Central memory CD8-positive, alpha-beta T cell (primary cell): ENCODE measurements at regions not wholly inside any gene's neighbourhood (a gene's known extent, or its start where the extent isn't known, plus 50 kb on each side); places are given as distances from the start of the nearest gene placed in this dataset.

ENCODE experiments used
- ATAC-seq: fragments of 150-1000 bp; cut with Tn5 transposase; replicated peaks from 2 replicates; pipeline ENCODE4 v1.10.0; 2022; ENCODE audit warnings: mild to moderate bottlenecking, moderate FRiP score, moderate number of reproducible peaks; ENCODE audit not compliant: poor library complexity, severe bottlenecking; ENCODE audit errors: extremely low read depth
- DNase-seq, 2 donors: peaks; one replicate each; pipeline ENCODE4 v3.0.0; 2021; ENCODE audit warnings: low spot score in 2 of 2
- H3K27ac Mint-ChIP-seq: one replicate; pipeline ENCODE4 v1.8.0; 2022; ENCODE audit warnings: low read depth, mild to moderate bottlenecking, moderate library complexity, mixed read lengths
- H3K27me3 Mint-ChIP-seq: one replicate; pipeline ENCODE4 v1.8.0; 2022; ENCODE audit warnings: mixed read lengths
- H3K36me3 Mint-ChIP-seq: one replicate; pipeline ENCODE4 v1.8.0; 2022; ENCODE audit warnings: mild to moderate bottlenecking, moderate library complexity, mixed read lengths; ENCODE audit not compliant: insufficient read depth
- H3K4me1 Mint-ChIP-seq: one replicate; pipeline ENCODE4 v1.8.0; 2022; ENCODE audit warnings: mixed read lengths
- H3K4me3 Mint-ChIP-seq: one replicate; pipeline ENCODE4 v1.8.0; 2022; ENCODE audit warnings: mild to moderate bottlenecking, moderate library complexity, mixed read lengths
- H3K9me3 Mint-ChIP-seq: one replicate; pipeline ENCODE4 v1.8.0; 2022; ENCODE audit warnings: mixed read lengths

- H3K27me3 Mint-ChIP-seq = no peaks in the 10 kb centered on the region
- no peaks in the 10 kb centered on the region for H3K4me1 Mint-ChIP-seq
- H3K36me3 Mint-ChIP-seq = no peaks in the 10 kb centered on the region
- no peak overlapping the region for H3K4me3 Mint-ChIP-seq
- H3K9me3 Mint-ChIP-seq = peaks cover 21% of the 10 kb centered on the region
- DNase-seq = no peak
- no peak overlapping the region for H3K27ac Mint-ChIP-seq
- ATAC-seq = no peak
Observed at GRCh38 chr13:89746554-89746953, 1600.9 kb upstream of the MIR17HG start.

GRCh38 chr13:89748716-89749115 lies 1598.8 kb upstream of the MIR17HG start:
- no peak for ATAC-seq

GRCh38 chr13:89749888-89750287 lies 1597.6 kb upstream of the MIR17HG start:
- H3K9me3 Mint-ChIP-seq = peaks cover 26% of the 10 kb centered on the region
- no peaks in the 10 kb centered on the region for H3K27me3 Mint-ChIP-seq
- DNase-seq (no peak), ATAC-seq (no peak)
- no peak overlapping the region for H3K27ac Mint-ChIP-seq
- H3K36me3 Mint-ChIP-seq = no peaks in the 10 kb centered on the region
- no peak overlapping the region for H3K4me3 Mint-ChIP-seq
- no peaks in the 10 kb centered on the region for H3K4me1 Mint-ChIP-seq

More at GRCh38 chr13:89748716-89749115, 1598.8 kb upstream of the MIR17HG start:
- Mint-ChIP-seq H3K4me1 (no peaks in the 10 kb centered on the region), H3K4me3 (no peak overlapping the region), H3K9me3 (peaks cover 27% of the 10 kb centered on the region), H3K27ac (no peak overlapping the region), H3K27me3 (no peaks in the 10 kb centered on the region), H3K36me3 (no peaks in the 10 kb centered on the region)
- no peak for DNase-seq

- no peak for DNase-seq
- Mint-ChIP-seq H3K36me3 (no peaks in the 10 kb centered on the region), H3K27ac (no peak overlapping the region), H3K9me3 (peaks cover 22% of the 10 kb centered on the region), H3K4me1 (no peaks in the 10 kb centered on the region), H3K4me3 (no peak overlapping the region), H3K27me3 (no peaks in the 10 kb centered on the region)
- no peak for ATAC-seq
Observed at GRCh38 chr13:89750371-89750770, 1597.1 kb upstream of the MIR17HG start.

GRCh38 chr13:89751432-89751930 lies 1596.0 kb upstream of the MIR17HG start:
- no peak overlapping the region for H3K27ac Mint-ChIP-seq
- H3K27me3 Mint-ChIP-seq = no peaks in the 10 kb centered on the region
- H3K4me1 Mint-ChIP-seq = no peaks in the 10 kb centered on the region
- no peaks in the 10 kb centered on the region for H3K36me3 Mint-ChIP-seq
- DNase-seq (no peak), ATAC-seq (no peak)
- H3K4me3 Mint-ChIP-seq = no peak overlapping the region
- peaks cover 25% of the 10 kb centered on the region for H3K9me3 Mint-ChIP-seq

GRCh38 chr13:89752394-89752793 lies 1595.1 kb upstream of the MIR17HG start:
- Mint-ChIP-seq H3K9me3 (peaks cover 24% of the 10 kb centered on the region), H3K27ac (no peak overlapping the region), H3K36me3 (no peaks in the 10 kb centered on the region), H3K4me3 (no peak overlapping the region), H3K4me1 (no peaks in the 10 kb centered on the region), H3K27me3 (no peaks in the 10 kb centered on the region)
- no peak for ATAC-seq
- DNase-seq = no peak

- DNase-seq (no peak), ATAC-seq (no peak)
- Mint-ChIP-seq H3K4me3 (no peak overlapping the region), H3K9me3 (peaks cover 24% of the 10 kb centered on the region), H3K27me3 (no peaks in the 10 kb centered on the region), H3K27ac (no peak overlapping the region), H3K4me1 (no peaks in the 10 kb centered on the region), H3K36me3 (no peaks in the 10 kb centered on the region)
Observed at GRCh38 chr13:89755729-89756492, 1591.6 kb upstream of the MIR17HG start.

GRCh38 chr13:89763005-89763404 lies 1584.5 kb upstream of the MIR17HG start:
- Mint-ChIP-seq H3K27me3 (no peaks in the 10 kb centered on the region), H3K9me3 (peaks cover 26% of the 10 kb centered on the region), H3K27ac (no peak overlapping the region), H3K4me1 (no peaks in the 10 kb centered on the region), H3K4me3 (no peak overlapping the region), H3K36me3 (peaks cover 2% of the 10 kb centered on the region)
- DNase-seq = no peak
- ATAC-seq = no peak

GRCh38 chr13:89783221-89783755 lies 1564.2 kb upstream of the MIR17HG start:
- H3K36me3 Mint-ChIP-seq = no peaks in the 10 kb centered on the region
- H3K4me3 Mint-ChIP-seq = no peak overlapping the region
- no peak overlapping the region for H3K27ac Mint-ChIP-seq
- H3K4me1 Mint-ChIP-seq = no peaks in the 10 kb centered on the region
- H3K27me3 Mint-ChIP-seq = no peaks in the 10 kb centered on the region
- DNase-seq = no peak
- no peak for ATAC-seq
- peaks cover 9% of the 10 kb centered on the region for H3K9me3 Mint-ChIP-seq

- Mint-ChIP-seq H3K4me3 (no peak overlapping the region), H3K36me3 (no peaks in the 10 kb centered on the region), H3K4me1 (no peaks in the 10 kb centered on the region), H3K9me3 (peaks cover 9% of the 10 kb centered on the region), H3K27me3 (no peaks in the 10 kb centered on the region), H3K27ac (no peak overlapping the region)
- no peak for ATAC-seq
- DNase-seq = no peak
Observed at GRCh38 chr13:89784161-89784809, 1563.2 kb upstream of the MIR17HG start.

GRCh38 chr13:89786531-89786930 lies 1561.0 kb upstream of the MIR17HG start:
- DNase-seq (no peak), ATAC-seq (no peak)
- Mint-ChIP-seq H3K27me3 (no peaks in the 10 kb centered on the region), H3K9me3 (no peaks in the 10 kb centered on the region), H3K4me3 (no peak overlapping the region), H3K27ac (no peak overlapping the region), H3K4me1 (no peaks in the 10 kb centered on the region), H3K36me3 (no peaks in the 10 kb centered on the region)

GRCh38 chr13:89790696-89791095 lies 1556.8 kb upstream of the MIR17HG start:
- H3K4me1 Mint-ChIP-seq = no peaks in the 10 kb centered on the region
- H3K9me3 Mint-ChIP-seq = peaks cover 8% of the 10 kb centered on the region
- no peaks in the 10 kb centered on the region for H3K27me3 Mint-ChIP-seq
- no peak overlapping the region for H3K4me3 Mint-ChIP-seq
- DNase-seq = no peak
- ATAC-seq = no peak
- no peaks in the 10 kb centered on the region for H3K36me3 Mint-ChIP-seq
- no peak overlapping the region for H3K27ac Mint-ChIP-seq
